ENCODE measurements at regions not wholly inside any gene's neighbourhood (a gene's known extent, or its start where the extent isn't known, plus 50 kb on each side); places are given as distances from the start of the nearest gene placed in this dataset.

- no peak for FAIRE-seq
- no peak overlapping the region for H3K9ac ChIP-seq (ENCODE audit: control insufficient read depth, insufficient read depth, low read length)
- no peak overlapping the region for H2AFZ ChIP-seq (ENCODE audit: control insufficient read depth, low read depth, low read length)
- no peaks in the 10 kb centered on the region; a peak in 1 of 4 replicates for H3K27me3 ChIP-seq (replicated peaks in 1 of 2; ENCODE audit: control insufficient read depth in 2 of 2, insufficient read depth in 2 of 2, low read length in 1 of 2)
- H3K27ac ChIP-seq (ENCODE audit: control insufficient read depth, insufficient read depth) = no peak overlapping the region
- H3K9me3 ChIP-seq (replicated peaks; ENCODE audit: control insufficient read depth, insufficient read depth, low read length) = no peaks in the 10 kb centered on the region
- 20% methylated on average over 8 of the region's 8 CpGs for WGBS (ENCODE audit: insufficient coverage, insufficient replicate concordance, low lambda C conversion rate, missing lambda C conversion rate)
- ChIA-PET SMC1A (ENCODE audit: uncharacterized antibody, unreplicated experiment) (no interaction called here), POLR2A (no interaction called here), CTCF (interaction anchor here (0.9 kb wide), 1 partner anchor 10 kb away, joined by 3 read pairs; no protein-coding TSS in a partner anchor), RAD21 (ENCODE audit: unreplicated experiment) (interaction anchor here (1.0 kb wide), 1 partner anchor 9 kb away, joined by 3 read pairs; no protein-coding TSS in a partner anchor)
- TF ChIP-seq ZNF217 (IDR thresholded peaks at IDR 0.05) = no peak
- no peaks in the 10 kb centered on the region for H4K20me1 ChIP-seq (ENCODE audit: control insufficient read depth, insufficient read depth)
- in situ Hi-C loops (cut with MboI) (no loop called here), intact Hi-C loops (cut with micrococcal nuclease; ENCODE audit: unreplicated experiment) (no loop called here)
- H3K4me1 ChIP-seq (ENCODE audit: control insufficient read depth, insufficient read depth, low read length) = no peaks in the 10 kb centered on the region
- no TSS peak for BruUV-seq (replicated peaks)
- no peak overlapping the region for H3K4me2 ChIP-seq (ENCODE audit: control insufficient read depth, insufficient read depth)
- ATAC-seq = no peak
- H3K4me3 ChIP-seq = no peak overlapping the region
- H3K79me2 ChIP-seq (ENCODE audit: control insufficient read depth, insufficient read depth, low read length) = no peaks in the 10 kb centered on the region
- H3K36me3 ChIP-seq (ENCODE audit: control insufficient read depth in 2 of 2, insufficient read depth in 2 of 2, low read length in 1 of 2) = no peaks in the 10 kb centered on the region
- DNase-seq (ENCODE audit: low read depth, low spot score) = no peak
Observed at GRCh38 chr6:146896062-146896813, 297.5 kb downstream of the ADGB start.

- 1% methylated on average over 4 of the region's 4 CpGs for WGBS (ENCODE audit: insufficient coverage, insufficient replicate concordance, low lambda C conversion rate, missing lambda C conversion rate)
- FAIRE-seq (no peak), DNase-seq (ENCODE audit: low read depth, low spot score) (no peak), ATAC-seq (no peak)
- no peaks in the 10 kb centered on the region for H3K4me1 ChIP-seq (ENCODE audit: control insufficient read depth, insufficient read depth, low read length)
- no peak overlapping the region for H3K4me3 ChIP-seq
- in situ Hi-C loops (cut with MboI) = no loop called here
- H3K27ac ChIP-seq (ENCODE audit: control insufficient read depth, insufficient read depth) = no peak overlapping the region
- TF ChIP-seq SIX5 (IDR thresholded peaks at IDR 0.05; ENCODE audit: low read depth, low read length, severe bottlenecking) = no peak
- no peak for TF ChIP-seq CBFB (IDR thresholded peaks at IDR 0.05; ENCODE audit: low read depth)
- no peak for TF ChIP-seq MTA2 (IDR thresholded peaks at IDR 0.05; ENCODE audit: low read depth)
- TF ChIP-seq NFYA (IDR thresholded peaks at IDR 0.05; ENCODE audit: borderline replicate concordance, low read depth, low read length) = no peak
- TF ChIP-seq EP300 (IDR thresholded peaks at IDR 0.05; ENCODE audit: borderline replicate concordance in 1 of 2, control insufficient read depth in 1 of 2, low read depth in 2 of 2, low read length in 2 of 2) = no peak
- no peak for TF ChIP-seq CREM (IDR thresholded peaks at IDR 0.05; ENCODE audit: low read depth)
- no peak overlapping the region for H2AFZ ChIP-seq (ENCODE audit: control insufficient read depth, low read depth, low read length)
- H3K4me2 ChIP-seq (ENCODE audit: control insufficient read depth, insufficient read depth) = no peak overlapping the region
- ChIA-PET POLR2A (no interaction called here), RAD21 (ENCODE audit: unreplicated experiment) (interaction anchor here (1.0 kb wide), 1 partner anchor 8 kb away, joined by 3 read pairs; no protein-coding TSS in a partner anchor), SMC1A (ENCODE audit: uncharacterized antibody, unreplicated experiment) (no interaction called here), CTCF (no interaction called here)
- no peaks in the 10 kb centered on the region for H3K36me3 ChIP-seq (ENCODE audit: control insufficient read depth in 2 of 2, insufficient read depth in 2 of 2, low read length in 1 of 2)
- intact Hi-C loops (cut with micrococcal nuclease; ENCODE audit: unreplicated experiment) = no loop called here
- no peaks in the 10 kb centered on the region for H3K9me3 ChIP-seq (replicated peaks; ENCODE audit: control insufficient read depth, insufficient read depth, low read length)
- BruUV-seq (replicated peaks) = no TSS peak
- H3K9ac ChIP-seq (ENCODE audit: control insufficient read depth, insufficient read depth, low read length) = no peak overlapping the region
- H4K20me1 ChIP-seq (ENCODE audit: control insufficient read depth, insufficient read depth) = no peaks in the 10 kb centered on the region
- no peaks in the 10 kb centered on the region for H3K79me2 ChIP-seq (ENCODE audit: control insufficient read depth, insufficient read depth, low read length)
- no peaks in the 10 kb centered on the region; a peak in 1 of 4 replicates for H3K27me3 ChIP-seq (replicated peaks in 1 of 2; ENCODE audit: control insufficient read depth in 2 of 2, insufficient read depth in 2 of 2, low read length in 1 of 2)
Observed at GRCh38 chr6:146896960-146897701, 298.4 kb downstream of the ADGB start.

Data from GM12878 (cell line).